Epithelial cell of prostate (primary cell): ENCODE measurements at regions not wholly inside any gene's neighbourhood (a gene's known extent, or its start where the extent isn't known, plus 50 kb on each side); places are given as distances from the start of the nearest gene placed in this dataset.

Experiments
- DNase-seq: peaks from one replicate; pipeline ENCODE4 v3.0.0-alpha.2; 2011; ENCODE audit warnings: low read depth, low spot score
- H3K27ac ChIP-seq: fragments of 450-650 bp; 2 replicates; pipeline ENCODE4 v1.5.1; 2017; ENCODE audit warnings: mild to moderate bottlenecking

DNA sequence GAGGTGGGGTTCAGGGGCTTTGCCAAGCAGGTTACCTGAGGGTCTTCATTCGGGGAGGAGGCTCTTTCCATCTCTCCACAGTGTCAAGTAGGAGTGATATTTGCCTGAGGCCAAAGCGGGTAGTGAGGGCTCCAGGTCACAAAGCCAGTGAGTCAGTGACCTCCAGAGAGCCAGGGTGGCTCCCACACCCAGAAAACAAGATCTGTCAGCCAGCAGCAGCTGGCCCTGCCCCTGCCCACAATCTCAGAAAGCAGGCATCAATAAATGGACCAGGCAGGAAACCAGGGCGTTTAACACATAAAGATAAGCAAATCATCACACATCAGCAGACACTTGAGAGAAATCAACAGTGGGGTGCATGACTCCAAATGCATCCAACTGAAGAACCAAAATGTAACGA is 250.8 kb downstream of the CDH26 start:
- no peak overlapping the region for H3K27ac ChIP-seq
- DNase-seq: no peak

GRCh38 chr20:60210779-60211617 is 252.8 kb downstream of the CDH26 start:
- DNase-seq: no peak

GRCh38 chr20:60211618-60212463 is 253.6 kb downstream of the CDH26 start:
- H3K27ac ChIP-seq: no peak overlapping the region
- no peak for DNase-seq

More at GRCh38 chr20:60210779-60211617, 252.8 kb downstream of the CDH26 start:
- no peak overlapping the region for H3K27ac ChIP-seq

GRCh38 chr20:60212695-60213094 is 254.5 kb downstream of the CDH26 start:
- no peak for DNase-seq
- H3K27ac ChIP-seq: no peak overlapping the region

- no peak for DNase-seq
- no peak overlapping the region for H3K27ac ChIP-seq
These were observed 255.1 kb downstream of the CDH26 start for GRCh38 chr20:60213126-60213893.

DNA sequence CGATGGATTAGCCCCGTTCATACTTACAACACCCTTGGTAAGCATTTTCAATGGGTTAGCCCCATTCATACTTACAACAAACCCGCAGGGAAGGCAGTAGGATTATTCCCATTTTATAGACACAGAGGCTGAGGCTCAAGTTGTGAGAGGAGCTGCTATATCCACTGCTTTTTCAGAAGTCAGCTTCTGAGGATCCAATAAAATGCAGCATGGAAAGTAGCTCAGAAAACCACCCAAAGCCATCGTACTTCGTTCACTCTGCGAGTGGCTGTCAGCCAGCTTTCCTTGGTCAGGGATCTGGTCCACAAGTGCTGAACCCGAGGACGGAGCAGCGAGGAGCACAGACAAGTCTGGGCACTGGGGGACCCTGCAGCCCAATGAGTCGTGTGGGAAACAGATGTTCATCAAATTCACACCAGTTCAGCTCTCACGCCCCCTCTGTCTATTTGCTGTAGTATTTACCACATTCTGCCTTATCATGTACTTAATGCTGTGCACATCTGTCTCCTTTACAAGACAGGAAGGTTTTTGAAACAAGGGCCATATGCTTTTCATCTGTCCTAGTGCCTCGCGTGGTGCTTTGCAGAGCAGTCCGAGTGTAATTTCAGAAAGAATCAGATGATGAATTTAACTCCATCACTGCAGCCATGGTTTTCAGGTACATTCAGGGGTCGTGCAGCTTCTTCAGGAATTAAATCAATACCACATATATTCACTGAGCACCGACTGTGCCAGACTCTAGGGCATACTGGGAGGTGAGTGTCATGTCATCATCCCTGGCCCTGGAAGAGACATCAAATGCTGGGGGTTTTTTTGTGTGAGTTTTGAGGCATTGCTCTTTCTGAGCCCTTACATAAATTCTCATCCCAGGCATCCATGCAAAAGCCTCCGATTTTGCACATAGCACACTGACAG is 256.9 kb downstream of the CDH26 start:
- H3K27ac ChIP-seq: no peak overlapping the region
- DNase-seq: no peak

GRCh38 chr20:60215816-60216730 is 257.9 kb downstream of the CDH26 start:
- no peak for DNase-seq
- no peak overlapping the region for H3K27ac ChIP-seq

GRCh38 chr20:60219231-60219630 is 261.0 kb downstream of the CDH26 start:
- H3K27ac ChIP-seq: no peak overlapping the region

GRCh38 chr20:60219984-60220562 is 261.9 kb downstream of the CDH26 start:
- H3K27ac ChIP-seq: no peak overlapping the region
- DNase-seq: no peak

More at GRCh38 chr20:60219231-60219630, 261.0 kb downstream of the CDH26 start:
- DNase-seq: no peak

GRCh38 chr20:60220706-60221105 is 262.5 kb downstream of the CDH26 start:
- H3K27ac ChIP-seq: no peak overlapping the region
- DNase-seq: no peak

- H3K27ac ChIP-seq: no peak overlapping the region
- DNase-seq: no peak
These were observed 263.4 kb downstream of the CDH26 start for GRCh38 chr20:60221593-60221992.

GRCh38 chr20:60222497-60222896 is 264.3 kb downstream of the CDH26 start:
- no peak overlapping the region for H3K27ac ChIP-seq

DNA sequence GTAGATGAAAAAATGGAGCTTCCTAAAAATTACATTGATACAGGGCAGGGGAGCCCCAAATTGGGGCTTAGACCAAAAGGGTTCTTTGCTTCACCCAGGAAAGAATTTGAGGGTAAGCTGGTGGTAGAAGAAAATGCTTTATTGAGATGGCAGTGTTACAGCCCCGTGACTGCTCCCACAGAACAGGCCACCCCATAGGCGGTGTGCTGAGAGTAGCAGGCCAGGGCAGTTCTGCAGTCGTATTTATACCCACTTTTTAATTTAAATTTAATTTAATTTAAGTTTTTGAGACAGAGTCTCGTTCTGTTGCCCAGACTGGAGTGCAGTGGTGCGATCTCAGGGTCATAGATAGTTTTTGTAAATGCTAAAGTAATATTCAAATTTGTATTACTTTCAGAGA is 265.0 kb downstream of the CDH26 start:
- no peak for DNase-seq

More at GRCh38 chr20:60222497-60222896, 264.3 kb downstream of the CDH26 start:
- DNase-seq: no peak

DNA sequence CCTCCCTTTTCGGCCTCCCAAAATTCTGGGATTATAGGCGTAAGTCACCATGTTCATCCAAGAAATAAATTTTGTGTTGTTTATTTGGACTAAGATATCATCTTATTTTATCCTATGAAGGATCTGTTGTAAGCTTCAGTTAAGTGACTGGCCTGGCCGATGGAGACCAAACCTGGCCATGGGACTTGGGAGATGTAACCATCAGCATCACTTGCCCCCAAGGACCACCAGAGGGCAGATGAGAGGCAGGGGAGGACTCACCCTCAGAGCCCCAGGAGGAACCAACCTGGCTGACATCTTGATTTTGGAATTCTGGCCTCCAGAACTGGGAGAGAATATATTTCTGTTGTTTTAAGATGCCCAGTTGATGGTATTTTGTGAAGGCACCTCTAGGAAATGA is 266.7 kb downstream of the CDH26 start:
- DNase-seq: no peak
- no peak overlapping the region for H3K27ac ChIP-seq

More for the DNA sequence above, 265.0 kb downstream of the CDH26 start:
- no peak overlapping the region for H3K27ac ChIP-seq

DNA sequence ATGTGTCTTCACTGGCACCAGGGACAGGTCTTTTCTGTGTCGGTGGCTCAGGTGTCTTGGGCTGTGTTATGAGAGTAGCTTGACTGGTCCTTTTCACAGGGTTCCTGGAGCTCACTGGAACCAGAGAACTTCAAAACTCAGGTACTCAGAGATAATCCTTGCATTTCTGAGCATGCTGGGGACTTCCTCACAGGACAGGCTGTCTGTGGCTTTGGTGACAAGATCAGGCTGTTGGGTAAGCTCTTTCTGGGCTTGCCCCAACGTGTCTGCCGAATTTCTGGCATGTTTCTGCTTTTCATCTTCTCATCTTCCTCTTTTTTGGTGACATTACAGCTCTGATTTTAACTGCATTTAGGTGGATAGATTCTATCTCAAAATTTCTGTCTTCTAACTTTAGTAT is 270.0 kb downstream of the CDH26 start:
- no peak for DNase-seq
- no peak overlapping the region for H3K27ac ChIP-seq

- no peak overlapping the region for H3K27ac ChIP-seq
- DNase-seq: no peak
These were observed 274.2 kb downstream of the CDH26 start for GRCh38 chr20:60232380-60232779.

GRCh38 chr20:60233018-60233630 is 274.9 kb downstream of the CDH26 start:
- no peak for DNase-seq
- no peak overlapping the region for H3K27ac ChIP-seq

DNA sequence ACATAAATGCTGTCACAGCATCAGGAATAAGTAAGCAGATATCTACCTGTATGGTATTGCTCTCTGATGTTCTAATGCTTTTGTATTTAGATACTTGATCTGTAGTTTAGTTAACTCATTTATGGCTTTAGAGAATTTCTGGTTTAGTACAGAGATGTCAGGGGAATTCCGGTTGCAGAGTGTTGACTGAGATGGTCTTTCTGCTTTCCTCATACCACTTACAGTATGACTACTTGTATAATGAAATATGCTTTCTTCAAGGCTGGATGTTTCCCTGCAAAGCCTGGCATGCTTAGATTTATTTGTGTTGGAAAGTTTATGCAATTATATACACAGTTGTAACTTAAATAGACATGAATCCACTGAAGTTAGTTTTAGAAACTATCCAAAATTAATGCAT is 278.4 kb downstream of the CDH26 start:
- no peak for DNase-seq
- H3K27ac ChIP-seq: no peak overlapping the region
